Dedifferentiated amniotic fluid mesenchymal stem cell (primary cell): ENCODE measurements at regions not wholly inside any gene's neighbourhood (a gene's known extent, or its start where the extent isn't known, plus 50 kb on each side); places are given as distances from the start of the nearest gene placed in this dataset.

Experiments
- DNase-seq: peaks from one replicate; pipeline ENCODE4 v3.0.0-alpha.2; 2016; ENCODE audit errors: extremely low spot score

GRCh38 chr12:85639834-85640233, 196.4 kb downstream of the RASSF9 start:
- no peak for DNase-seq

DNA sequence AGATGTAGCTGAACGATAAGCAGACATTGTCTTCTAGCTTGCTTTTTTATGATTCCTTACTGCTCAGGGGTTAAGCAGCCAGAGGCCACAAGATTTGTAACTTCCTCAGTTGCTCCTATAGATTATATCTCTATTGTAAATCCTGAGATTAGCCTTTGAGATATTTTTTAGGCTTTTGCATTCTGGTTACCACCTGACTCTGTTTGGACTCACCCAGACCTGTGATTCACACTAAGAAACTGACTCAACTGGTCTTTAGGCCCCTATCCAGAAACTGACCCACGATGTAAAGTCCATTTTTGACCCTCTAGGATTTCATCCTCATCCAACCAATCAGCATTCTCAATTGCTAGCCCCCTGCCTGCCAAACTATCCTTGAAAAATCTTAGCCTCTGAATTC, 194.4 kb downstream of the RASSF9 start:
- DNase-seq = no peak

DNA sequence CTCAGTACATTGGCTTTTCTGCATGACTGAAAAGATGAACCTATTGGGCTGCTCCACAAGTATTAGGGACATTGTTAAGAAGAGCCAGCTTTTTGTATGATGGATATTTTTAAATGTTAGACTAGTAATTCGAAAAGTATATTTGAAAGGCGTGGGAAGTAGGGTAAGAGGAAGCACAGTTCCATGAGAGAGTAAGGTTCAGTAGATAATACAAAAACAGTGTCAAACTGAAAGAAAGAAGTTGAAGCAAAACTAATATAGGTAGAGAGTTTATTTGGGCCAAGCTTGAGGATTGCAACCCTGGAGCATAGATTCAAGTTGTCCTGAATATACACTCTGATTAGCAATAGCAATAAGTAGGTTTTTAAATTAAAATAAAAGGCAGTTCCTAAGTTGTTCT, 193.9 kb downstream of the RASSF9 start:
- no peak for DNase-seq

GRCh38 chr12:85642808-85643207, 193.4 kb downstream of the RASSF9 start:
- peak; percentile 19 for DNase-seq

GRCh38 chr12:85644508-85644907, 191.7 kb downstream of the RASSF9 start:
- no peak for DNase-seq

- DNase-seq = no peak
These were observed 182.3 kb downstream of the RASSF9 start for GRCh38 chr12:85653731-85654455.

DNA sequence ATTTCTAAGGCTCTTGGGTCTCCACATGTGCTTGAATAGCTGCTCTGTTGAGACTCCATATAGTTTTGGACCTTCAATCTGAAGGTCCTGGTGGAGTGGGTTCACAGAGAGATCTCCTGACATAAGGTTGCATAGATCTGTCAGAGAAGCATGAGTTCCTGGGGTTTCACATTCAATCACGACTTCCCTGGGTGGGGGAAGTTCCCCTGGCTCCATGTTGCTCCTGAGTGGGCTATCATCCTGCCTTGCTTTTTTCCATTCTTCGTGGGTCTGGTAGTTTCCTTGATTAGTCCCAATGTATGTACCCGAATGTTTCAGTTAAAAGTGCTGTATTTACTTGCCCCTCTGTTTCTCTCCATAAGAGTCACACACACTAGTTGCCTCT, 181.8 kb downstream of the RASSF9 start:
- DNase-seq = no peak

DNA sequence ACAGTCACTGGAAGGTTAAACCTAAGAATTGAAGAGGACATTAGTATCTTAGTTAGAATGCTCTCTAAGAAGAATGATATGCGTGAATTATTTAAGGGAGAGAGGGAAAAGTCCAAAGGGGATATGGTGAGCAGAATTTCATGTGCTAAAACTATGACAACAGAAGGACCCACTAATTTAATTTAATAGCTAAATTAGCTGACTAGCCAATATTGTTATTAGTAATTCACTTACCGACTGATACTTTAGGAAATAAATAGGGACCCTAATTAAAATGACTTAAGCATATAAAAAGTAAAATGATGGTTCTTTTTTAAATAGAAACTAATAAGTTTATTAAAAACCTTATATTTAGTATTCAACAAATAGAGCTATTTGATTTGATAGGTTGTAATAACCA, 179.6 kb downstream of the RASSF9 start:
- DNase-seq = no peak

DNA sequence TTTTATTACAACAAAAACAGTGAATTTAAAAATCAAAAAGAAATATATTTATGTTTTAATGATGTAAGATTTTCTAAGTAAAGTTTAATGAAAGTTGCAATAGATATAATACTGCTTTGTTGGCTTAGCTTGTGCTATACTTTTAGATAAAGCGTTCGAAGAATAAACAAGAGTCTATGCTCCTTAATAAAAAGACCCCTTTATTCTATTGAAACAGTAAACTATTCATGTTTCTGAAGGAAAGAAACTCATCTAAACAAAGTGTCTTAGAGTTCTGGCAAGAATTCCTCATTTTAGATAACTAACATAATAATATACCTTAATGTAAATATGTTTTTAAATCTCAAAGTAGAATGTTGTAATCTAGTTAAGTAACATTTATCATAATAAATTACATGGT, 179.0 kb downstream of the RASSF9 start:
- no peak for DNase-seq

DNA sequence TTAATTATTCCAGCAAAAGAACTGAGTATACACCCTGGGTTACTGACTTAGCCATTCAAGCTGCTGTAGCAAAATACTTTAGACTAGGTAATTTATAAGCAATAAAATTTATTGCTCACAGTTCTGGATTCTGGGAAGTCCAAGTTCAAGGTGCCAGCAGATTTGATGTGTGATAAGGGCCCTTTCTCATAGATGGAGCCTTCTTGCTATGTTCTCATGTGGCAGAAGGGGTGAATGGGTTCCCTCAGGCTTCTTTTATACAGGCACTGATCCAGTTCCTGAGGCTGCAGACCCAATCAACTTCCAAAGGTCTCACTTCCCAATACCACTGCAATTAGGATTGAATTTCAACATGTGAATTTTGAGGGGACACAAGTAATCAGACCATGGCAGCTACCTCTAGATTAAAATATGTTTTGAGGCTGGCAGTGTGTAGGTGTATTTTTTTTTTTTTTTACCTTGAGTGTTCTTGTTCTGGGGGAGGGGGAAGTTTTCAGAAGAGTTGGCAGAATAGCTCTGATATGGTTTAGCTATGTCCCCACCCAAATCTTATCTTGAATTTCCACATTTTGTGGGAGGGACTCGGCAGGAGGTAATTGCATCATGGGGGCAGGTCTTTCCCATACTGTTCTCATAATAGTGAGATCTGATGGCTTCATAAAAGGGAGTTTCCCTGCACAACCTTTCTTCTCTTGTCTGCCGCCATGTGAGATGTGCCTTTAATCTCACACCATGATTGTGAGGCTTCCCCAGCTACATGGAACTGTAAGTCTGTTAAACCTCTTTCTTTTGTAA, 178.2 kb downstream of the RASSF9 start:
- DNase-seq = no peak

- DNase-seq = no peak
These were observed 176.3 kb downstream of the RASSF9 start for GRCh38 chr12:85659754-85660530.

DNA sequence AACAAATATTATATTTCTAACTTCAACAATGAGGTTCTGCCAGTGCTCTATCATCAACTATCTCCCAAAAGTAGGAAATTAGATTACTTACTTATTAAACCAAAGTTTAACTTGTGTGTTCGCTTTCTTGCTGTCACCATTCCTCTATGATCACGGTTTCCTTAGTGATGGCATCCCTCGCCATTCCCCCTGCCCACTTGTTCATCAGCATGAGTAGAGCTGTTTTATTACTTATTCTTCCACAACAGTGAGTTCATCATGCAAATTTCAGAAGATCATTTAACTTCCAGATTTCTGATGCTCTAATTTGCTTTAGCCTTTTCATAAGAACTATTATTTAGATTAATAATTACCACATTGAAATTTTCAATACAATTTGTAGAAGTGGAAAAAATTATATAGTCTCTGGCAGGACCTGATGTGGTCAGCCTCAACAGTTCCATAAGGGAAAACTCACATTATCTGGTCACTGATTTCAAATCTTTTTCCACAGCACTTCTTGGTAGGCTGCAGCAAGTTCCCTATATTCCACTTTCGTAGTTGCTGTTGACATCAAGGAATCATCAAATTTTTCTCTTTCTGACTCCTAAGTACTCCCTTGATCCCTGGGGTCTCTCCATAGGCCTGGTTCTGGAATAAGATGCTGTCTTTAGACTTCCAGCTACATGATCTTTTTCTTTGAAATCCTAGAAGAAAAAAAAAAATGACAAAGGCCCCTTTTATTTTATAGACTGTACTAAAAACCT, 174.6 kb downstream of the RASSF9 start:
- DNase-seq = no peak

- DNase-seq = no peak
These were observed 174.0 kb downstream of the RASSF9 start for GRCh38 chr12:85662207-85662602.

- DNase-seq = no peak
These were observed 172.6 kb downstream of the RASSF9 start for GRCh38 chr12:85663631-85664030.

DNA sequence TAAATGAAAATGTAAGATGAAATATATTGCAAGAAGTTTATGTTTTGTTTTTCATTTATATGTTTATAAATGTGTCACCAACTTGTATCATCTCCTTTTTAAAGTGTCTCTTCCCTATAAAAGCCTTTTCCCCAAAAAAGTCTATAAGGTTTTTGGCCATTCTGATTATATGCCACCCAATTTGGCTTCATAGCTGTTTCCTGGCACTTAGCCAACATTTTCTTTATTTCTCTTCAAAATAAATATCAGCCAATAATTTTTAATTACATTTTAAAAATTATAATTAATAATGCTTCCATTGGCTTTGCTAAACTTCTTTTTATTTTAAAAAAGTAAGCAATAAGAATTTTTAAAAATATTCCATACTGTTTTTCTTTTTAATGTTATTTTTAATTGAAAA, 171.8 kb downstream of the RASSF9 start:
- DNase-seq = no peak

- DNase-seq = no peak
These were observed 166.3 kb downstream of the RASSF9 start for GRCh38 chr12:85669911-85670310.

DNA sequence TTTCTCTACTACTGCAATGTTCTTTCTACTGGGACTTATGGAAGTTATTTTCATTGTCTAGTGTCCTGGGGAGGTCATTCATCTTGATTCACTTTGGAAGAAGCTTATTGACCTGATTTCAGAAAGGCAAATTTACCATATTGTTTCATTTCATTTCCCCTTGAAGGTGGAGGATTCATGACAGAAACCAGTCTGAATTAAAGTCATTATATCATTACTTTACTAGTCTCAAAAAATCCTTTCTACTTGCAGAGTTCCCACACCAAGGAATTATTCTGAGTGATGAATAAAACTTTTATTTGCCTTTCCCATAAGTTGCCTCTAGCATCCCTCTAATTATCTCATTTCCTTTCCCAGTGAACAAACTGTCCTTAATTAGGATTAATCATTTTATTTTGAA, 163.8 kb downstream of the RASSF9 start:
- no peak for DNase-seq

DNA sequence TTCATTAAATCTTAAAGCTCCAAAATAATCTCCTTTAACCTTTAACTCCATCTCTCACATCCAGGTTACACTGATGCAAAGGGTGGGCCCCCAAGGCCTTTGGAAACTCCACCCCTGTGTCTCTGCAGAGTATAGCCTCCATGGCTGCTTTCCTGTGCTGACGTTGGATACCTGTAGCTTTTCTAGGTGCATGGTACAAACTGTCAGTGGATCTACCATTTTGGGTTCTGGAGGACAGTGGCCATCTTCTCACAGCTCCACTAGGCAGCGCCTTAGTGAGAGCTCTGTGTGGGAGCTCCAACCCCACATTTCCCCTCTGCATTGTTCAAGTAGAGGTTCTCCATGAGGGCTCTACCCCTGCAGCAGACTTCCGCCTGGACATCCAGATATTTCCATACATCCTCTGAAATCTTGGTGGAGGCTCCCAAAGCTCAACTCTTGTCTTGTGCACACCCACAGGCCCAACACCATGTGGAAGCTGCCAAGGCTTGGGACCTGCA, 162.2 kb downstream of the RASSF9 start:
- DNase-seq = no peak

DNA sequence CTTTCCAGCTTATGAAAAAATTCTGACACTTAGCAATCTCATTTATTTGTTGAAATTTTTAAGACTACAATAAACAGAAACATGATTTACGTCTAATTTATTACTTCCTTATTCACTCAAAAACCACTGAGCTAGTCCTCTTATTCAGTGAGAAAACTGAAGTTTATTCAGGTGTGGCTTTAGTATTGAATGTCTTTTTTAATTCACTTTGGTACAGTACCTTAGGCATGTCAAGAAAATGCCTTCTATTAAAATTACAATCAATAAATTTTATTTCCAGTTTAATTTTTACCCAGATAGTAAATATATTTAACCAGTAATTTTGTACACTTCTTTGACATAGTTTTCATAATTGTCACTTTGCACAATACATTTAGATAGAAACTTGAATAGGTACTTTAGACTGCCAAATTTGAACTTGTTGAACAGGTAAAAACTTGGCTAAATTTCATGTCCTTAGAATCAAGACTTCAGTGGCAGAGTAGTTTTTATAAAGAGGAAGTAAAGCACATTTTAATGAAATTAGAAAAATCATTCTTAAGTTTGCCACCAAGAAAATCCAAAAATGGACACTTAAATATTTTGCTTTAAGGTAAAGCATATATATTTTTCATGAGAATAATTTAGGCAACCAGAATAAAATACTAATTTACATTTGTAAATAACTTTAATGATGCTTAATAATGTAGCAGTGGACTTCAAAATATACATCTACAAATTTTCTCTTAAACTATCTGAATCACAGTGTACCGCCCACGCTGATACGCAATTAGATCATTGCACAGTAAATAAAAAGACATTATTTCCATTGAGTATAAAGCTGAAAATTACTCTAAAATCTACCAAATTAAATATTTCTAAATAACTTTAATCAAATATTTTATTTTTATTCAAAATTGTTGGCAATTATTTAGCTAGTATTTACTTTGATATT, 159.1 kb downstream of the RASSF9 start:
- no peak for DNase-seq

- no peak for DNase-seq
These were observed 156.9 kb downstream of the RASSF9 start for GRCh38 chr12:85679296-85679695.

DNA sequence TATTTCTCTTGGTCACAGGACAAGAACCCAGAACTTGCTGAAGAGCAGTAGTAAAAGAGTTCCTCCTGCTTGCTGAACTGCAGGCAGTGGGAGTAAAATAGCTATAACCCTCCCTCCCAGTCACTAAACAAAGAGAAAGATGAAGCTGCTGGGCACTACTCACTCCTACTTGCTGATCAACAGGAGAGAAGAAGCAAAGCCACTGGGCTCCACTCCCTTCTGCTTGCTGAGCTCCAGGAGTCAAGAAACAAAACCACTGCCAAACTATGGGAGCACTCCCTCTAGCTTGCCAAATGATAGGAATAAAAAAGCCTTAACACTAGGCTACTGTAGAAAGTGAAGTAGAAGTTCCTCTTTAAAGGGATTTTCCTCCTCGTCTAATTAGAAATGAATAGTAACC, 155.3 kb downstream of the RASSF9 start:
- no peak for DNase-seq
